ENCODE measurements at regions not wholly inside any gene's neighbourhood (a gene's known extent, or its start where the extent isn't known, plus 50 kb on each side); places are given as distances from the start of the nearest gene placed in this dataset.

GRCh38 chr18:55866006-55866405 lies 278.0 kb upstream of the TCF4 start:
- no peak for DNase-seq

GRCh38 chr18:55864281-55864680 lies 276.3 kb upstream of the TCF4 start:
- no peak for DNase-seq

DNA sequence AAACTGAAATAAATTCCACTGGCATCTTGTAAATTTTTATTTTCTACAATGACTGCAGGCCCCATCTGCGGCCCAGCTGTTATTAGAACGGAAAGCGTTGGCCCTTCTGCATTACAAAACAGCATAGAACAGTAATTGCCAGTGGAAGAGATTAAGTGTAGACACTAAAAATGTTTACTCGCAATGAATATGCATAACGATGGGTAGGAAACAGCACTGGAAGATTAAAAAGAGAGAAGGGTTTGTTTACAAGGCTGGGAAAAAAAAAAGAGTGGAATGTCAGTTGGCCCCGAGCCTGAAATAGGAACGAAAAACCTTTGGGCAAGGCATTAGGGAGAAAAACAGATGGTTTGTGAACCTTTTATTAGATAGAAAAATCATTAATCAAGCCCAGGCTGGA lies 275.9 kb upstream of the TCF4 start:
- DNase-seq, result no peak

- DNase-seq, result no peak
Measured at GRCh38 chr18:55863391-55863706, 275.4 kb upstream of the TCF4 start.

DNA sequence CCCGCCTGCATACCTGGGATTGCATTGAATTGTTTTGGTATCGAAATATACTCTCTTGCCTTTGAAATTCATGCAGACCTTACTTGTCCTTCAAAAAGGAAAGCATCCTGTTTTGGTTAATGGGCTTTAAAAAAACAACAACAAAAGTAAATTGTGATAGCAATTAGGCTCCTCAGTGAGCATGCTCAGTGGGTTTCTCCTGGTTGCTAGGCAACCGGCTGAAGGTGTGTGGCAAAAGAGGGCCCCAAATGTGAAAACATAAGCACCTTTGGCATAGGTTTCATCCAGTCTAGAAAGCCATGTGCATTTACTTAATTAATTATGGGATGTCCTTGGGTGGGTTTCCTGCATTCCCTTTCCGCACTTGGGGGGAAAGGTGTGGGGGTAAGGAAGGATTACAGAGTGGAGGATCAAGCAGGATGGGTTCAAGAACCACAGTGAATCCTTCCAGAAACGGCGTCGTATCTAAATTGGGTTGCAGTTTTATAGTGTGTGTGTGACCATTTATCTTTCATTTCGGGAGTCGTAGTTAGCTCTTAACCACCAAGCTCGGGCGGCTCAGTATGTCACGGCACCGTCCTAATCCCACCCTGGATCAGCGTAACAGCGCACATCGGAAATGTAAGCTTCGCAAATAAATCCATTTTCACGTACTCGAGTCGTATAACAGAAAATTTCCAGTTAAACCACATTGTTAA lies 274.9 kb upstream of the TCF4 start:
- no peak for DNase-seq

DNA sequence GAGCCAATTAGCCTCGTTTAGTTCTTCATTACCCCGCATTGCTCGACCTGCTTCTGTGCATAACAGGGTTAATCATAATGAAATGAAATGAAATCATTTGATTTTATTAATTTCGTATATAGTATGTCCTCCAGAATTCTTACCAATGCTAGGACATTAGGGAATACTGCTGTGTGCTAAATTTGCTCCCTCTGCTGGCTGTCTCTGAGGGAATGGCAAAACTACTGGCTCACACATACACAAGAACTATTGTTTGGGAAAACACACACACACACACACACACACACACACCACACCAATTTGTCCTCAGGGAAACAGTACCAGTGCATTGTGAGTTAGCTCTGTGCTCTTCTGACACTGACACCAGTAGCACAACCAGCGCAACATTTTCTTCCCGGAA lies 273.3 kb upstream of the TCF4 start:
- DNase-seq, result no peak

GRCh38 chr18:55858661-55859515 lies 270.9 kb upstream of the TCF4 start:
- DNase-seq, result no peak

DNA sequence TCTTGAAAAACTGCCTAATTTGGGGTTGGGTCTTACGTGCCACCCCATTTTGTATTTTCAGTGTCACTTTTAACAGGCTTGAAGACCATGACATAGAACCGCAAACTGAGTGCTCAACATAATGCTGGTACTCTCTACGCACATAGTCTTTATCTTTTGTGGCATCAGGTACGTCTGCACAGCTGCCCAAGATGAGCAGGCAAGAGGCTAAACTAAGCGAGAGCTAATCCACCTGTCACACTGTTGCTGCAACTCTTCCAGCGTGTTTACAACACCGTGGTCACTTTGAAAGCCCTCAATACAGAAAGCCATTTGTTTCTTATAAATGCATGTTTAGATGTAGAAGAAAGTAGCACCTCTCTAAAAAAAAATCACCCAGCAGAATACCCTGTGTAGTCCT lies 270.0 kb upstream of the TCF4 start:
- no peak for DNase-seq

DNA sequence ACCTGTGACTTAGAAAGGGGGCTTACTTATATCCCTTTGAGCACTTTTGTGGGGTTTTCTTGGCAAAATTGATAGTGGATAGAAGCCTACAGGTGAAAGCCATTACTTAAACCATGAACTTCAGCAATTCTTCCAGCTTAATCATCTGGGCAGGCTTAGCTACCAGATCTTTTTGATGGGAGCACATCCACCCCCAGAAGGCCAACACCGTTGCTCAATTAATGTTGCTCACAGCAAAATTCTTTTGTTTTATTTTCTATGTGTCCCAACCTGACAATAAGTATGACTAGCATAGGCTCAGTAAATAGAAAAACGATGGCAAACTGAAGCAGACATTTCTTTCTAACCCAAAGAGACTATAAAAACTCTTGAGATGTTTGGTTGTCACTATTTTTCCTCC lies 269.4 kb upstream of the TCF4 start:
- DNase-seq, result no peak

GRCh38 chr18:55856679-55857078 lies 268.7 kb upstream of the TCF4 start:
- no peak for DNase-seq

GRCh38 chr18:55856229-55856628 lies 268.2 kb upstream of the TCF4 start:
- no peak for DNase-seq

DNA sequence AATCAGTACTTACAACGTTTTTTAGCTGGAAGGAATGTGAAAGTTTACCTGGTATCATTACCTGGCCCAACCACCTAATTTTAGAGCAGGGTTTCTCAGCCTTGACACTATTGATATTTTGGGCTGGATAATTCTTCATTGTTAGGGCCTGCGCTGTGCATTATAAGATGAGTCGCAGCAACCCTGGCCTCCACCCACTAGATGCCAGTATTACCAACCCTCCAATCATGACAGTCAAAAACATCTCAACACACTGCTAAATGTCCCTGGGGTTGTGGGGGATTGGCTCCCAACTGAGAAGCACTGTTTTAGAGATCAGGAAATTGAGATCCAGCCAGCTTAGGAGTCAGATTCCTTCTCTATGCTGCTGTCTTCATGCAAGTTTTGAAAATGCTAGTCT lies 265.3 kb upstream of the TCF4 start:
- DNase-seq, result no peak

DNA sequence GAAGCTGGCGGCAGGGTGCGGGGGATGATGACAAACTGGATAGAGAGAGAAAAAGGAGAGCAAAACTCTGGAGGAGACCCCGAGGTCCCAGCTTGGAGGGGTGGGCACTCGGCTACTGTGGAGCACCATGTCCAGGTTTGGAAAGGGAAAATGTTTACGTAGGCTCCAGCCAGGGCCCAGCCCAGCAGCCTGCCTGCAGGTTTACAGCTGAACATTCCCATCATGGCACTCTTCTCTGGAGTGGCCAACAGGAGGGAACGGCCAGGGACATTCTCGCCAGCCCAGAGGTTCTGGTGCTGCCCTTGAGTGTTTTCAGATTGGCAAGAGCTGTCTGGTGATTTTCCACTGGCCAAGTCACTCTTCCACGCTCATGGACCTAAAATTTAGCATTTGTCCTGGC lies 262.9 kb upstream of the TCF4 start:
- no peak for DNase-seq

DNA sequence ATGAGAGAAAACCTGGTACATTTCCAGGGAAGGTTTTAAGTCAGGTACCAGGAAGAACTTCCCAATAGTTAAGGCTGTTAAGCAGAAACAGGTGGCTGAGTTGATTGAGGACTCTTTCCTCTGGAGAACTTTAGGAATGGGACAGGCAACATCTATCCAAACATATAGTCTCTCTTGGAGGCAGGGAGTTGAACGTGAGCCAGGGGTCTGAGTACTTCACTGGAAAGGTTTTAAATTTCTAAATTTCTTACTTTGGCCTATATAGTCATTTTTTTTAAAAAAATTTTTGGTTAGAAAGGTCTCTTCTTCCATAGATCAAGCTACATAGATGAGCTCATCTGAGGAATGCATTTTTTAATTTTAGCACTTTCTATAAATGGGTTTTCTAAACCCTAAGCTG lies 261.4 kb upstream of the TCF4 start:
- no peak for DNase-seq

GRCh38 chr18:55847960-55848359 lies 260.0 kb upstream of the TCF4 start:
- no peak for DNase-seq

GRCh38 chr18:55845221-55845620 lies 257.2 kb upstream of the TCF4 start:
- DNase-seq, result no peak

GRCh38 chr18:55844382-55844781 lies 256.4 kb upstream of the TCF4 start:
- no peak for DNase-seq

GRCh38 chr18:55841314-55841713 lies 253.3 kb upstream of the TCF4 start:
- no peak for DNase-seq

GRCh38 chr18:55840601-55841170 lies 252.7 kb upstream of the TCF4 start:
- no peak for DNase-seq

DNA sequence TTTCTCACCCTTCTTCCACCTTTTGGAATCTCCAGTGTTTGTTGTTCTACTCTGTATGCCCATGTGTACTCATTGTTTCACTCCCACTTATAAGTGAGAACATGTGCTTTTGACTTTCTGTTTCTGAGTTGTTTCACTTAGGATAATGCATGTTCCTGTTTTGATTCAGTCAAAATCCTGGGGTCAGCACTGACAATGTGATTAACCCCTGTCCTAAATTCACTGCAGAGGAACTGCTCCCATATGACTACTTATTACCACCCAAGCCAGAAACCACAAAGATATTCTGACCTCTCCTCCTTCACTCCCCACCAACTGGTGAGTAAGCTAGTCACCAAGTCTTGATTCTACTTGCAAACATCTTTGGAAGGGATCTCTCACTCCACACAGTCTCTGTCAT lies 251.4 kb upstream of the TCF4 start:
- no peak for DNase-seq

DNA sequence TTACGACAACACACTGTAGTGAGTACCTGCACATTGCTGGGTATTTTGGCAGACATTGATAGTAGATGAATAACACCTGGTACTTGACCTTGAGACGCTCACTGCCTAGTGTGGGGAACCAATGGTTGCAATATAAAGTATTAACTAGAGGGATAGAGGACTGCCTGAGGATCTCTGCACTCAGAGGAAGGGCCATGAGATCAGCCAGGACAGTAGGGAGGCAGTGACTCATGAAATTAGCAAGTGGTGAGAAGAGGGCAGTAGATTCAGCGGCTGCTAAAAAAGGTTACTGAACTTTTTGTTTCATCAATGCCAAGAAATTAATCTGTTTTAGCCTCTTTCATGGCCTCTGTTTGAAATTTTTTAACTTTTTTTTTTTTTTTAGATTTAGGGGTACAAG lies 250.8 kb upstream of the TCF4 start:
- no peak for DNase-seq

DNA sequence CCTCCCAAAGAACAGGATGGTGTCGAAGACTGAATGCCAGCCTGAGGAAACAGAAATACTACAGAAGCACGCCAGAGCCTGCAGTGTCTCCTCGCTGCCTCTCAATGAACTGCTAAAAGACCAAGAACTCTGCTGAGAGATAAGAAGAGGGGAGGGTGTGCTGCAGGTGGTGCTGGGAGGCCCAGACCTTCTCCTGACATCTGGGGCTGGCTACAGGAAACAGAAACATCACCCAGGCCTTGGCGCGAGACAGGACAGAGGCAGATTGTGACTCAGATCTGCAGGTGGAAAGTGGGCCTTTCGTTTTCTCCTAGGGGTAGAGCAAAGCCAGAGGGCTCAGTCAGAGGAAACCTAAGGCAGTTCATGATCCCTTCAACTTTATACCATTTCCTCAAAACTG lies 250.3 kb upstream of the TCF4 start:
- DNase-seq, result no peak

GRCh38 chr18:55833543-55833942 lies 245.6 kb upstream of the TCF4 start:
- DNase-seq, result no peak

GRCh38 chr18:55830544-55830943 lies 242.6 kb upstream of the TCF4 start:
- DNase-seq, result no peak

DNA sequence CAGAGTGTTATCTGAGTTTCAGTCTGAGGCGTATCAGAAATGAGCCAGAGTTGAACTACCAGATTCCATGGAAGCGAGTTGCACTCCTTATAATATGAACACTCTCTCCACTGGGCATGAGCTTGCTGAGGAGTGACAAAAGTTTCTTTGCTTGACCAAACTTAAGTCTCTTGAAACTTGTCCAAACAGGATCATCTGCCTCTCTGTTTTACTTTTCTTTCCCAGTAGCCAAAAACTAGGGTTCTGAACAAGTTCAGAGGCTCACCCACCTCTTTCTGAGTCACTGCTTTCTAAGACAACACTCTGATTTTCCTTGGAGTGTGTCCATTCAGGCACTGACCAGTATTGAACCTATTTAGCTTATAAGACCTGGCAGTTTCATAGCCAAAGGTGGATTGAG lies 233.2 kb upstream of the TCF4 start:
- no peak for DNase-seq

Data from NCI-H187 (cell line).